ENCODE measurements at regions not wholly inside any gene's neighbourhood (a gene's known extent, or its start where the extent isn't known, plus 50 kb on each side); places are given as distances from the start of the nearest gene placed in this dataset.

- H3K9ac ChIP-seq (ENCODE audit: low read length): no peak overlapping the region
- H2AFZ ChIP-seq (ENCODE audit: insufficient read depth, low read length, poor library complexity): no peak overlapping the region
- H4K91ac ChIP-seq (ENCODE audit: low read depth, low read length): no peak overlapping the region
- no peaks in the 10 kb centered on the region for H3K9me3 ChIP-seq (ENCODE audit: insufficient read depth, low read depth, low read length)
- H3K27me3 ChIP-seq (ENCODE audit: insufficient read depth, low read length): no peaks in the 10 kb centered on the region
- no peak overlapping the region for H3K27ac ChIP-seq (ENCODE audit: low read depth, low read length)
- no peaks in the 10 kb centered on the region for H3K36me3 ChIP-seq (ENCODE audit: control insufficient read depth in 1 of 2, insufficient read depth in 2 of 2, low read length in 2 of 2)
- no peak overlapping the region for H2BK12ac ChIP-seq (ENCODE audit: low read length)
- no peak overlapping the region for H2BK5ac ChIP-seq (ENCODE audit: low read depth, low read length, poor library complexity)
- H3K23ac ChIP-seq (ENCODE audit: low read length): no peak overlapping the region
- no peak overlapping the region for H3K18ac ChIP-seq (ENCODE audit: low read length)
- H3K4me3 ChIP-seq (ENCODE audit: low read depth, low read length): no peak overlapping the region
- no peak overlapping the region for H3K4me2 ChIP-seq (ENCODE audit: low read length)
- no peak overlapping the region for H4K12ac ChIP-seq (ENCODE audit: low read depth, low read length)
- no peak overlapping the region for H2AK5ac ChIP-seq (ENCODE audit: low read length)
- no peaks in the 10 kb centered on the region for H3K79me1 ChIP-seq (ENCODE audit: low read length)
- H3K79me2 ChIP-seq (ENCODE audit: control insufficient read depth, insufficient read depth, low read length, poor library complexity): no peaks in the 10 kb centered on the region
- no peaks in the 10 kb centered on the region for H3K4me1 ChIP-seq (ENCODE audit: control insufficient read depth in 1 of 2, insufficient read depth in 2 of 2, low read length in 2 of 2)
- DNase-seq: no peak
- no peak overlapping the region for H3K14ac ChIP-seq (ENCODE audit: low read length)
- H2BK120ac ChIP-seq (ENCODE audit: insufficient read depth, low read length, poor library complexity): no peak overlapping the region
- H3K4ac ChIP-seq (ENCODE audit: low read depth, low read length): no peak overlapping the region
- no peak overlapping the region for H4K8ac ChIP-seq (ENCODE audit: low read depth, low read length)
Observed at GRCh38 chr10:83961620-83962019, 177.7 kb upstream of the GHITM start.

GRCh38 chr10:83963446-83963845, 175.9 kb upstream of the GHITM start:
- no peak overlapping the region for H3K4me3 ChIP-seq (ENCODE audit: low read depth, low read length)
- H2AK5ac ChIP-seq (ENCODE audit: low read length): no peak overlapping the region
- no peak overlapping the region for H3K27ac ChIP-seq (ENCODE audit: low read depth, low read length)
- no CpG with 5 or more reads among the region's 3 CpGs for WGBS (ENCODE audit: extremely low coverage, insufficient coverage, insufficient read length)
- H3K36me3 ChIP-seq (ENCODE audit: control insufficient read depth in 1 of 2, insufficient read depth in 2 of 2, low read length in 2 of 2): no peaks in the 10 kb centered on the region
- H3K79me2 ChIP-seq (ENCODE audit: control insufficient read depth, insufficient read depth, low read length, poor library complexity): no peaks in the 10 kb centered on the region
- no peak overlapping the region for H2BK5ac ChIP-seq (ENCODE audit: low read depth, low read length, poor library complexity)
- no peaks in the 10 kb centered on the region for H3K9me3 ChIP-seq (ENCODE audit: insufficient read depth, low read depth, low read length)
- no peaks in the 10 kb centered on the region for H3K4me1 ChIP-seq (ENCODE audit: control insufficient read depth in 1 of 2, insufficient read depth in 2 of 2, low read length in 2 of 2)
- no peak overlapping the region for H4K12ac ChIP-seq (ENCODE audit: low read depth, low read length)
- no peak for DNase-seq
- H3K23ac ChIP-seq (ENCODE audit: low read length): no peak overlapping the region
- no peak overlapping the region for H2BK12ac ChIP-seq (ENCODE audit: low read length)
- no peak overlapping the region for H3K14ac ChIP-seq (ENCODE audit: low read length)
- no peak overlapping the region for H3K4me2 ChIP-seq (ENCODE audit: low read length)
- H3K27me3 ChIP-seq (ENCODE audit: insufficient read depth, low read length): no peaks in the 10 kb centered on the region
- no peak overlapping the region for H3K9ac ChIP-seq (ENCODE audit: low read length)
- no peak overlapping the region for H3K18ac ChIP-seq (ENCODE audit: low read length)
- H4K8ac ChIP-seq (ENCODE audit: low read depth, low read length): no peak overlapping the region
- H2BK120ac ChIP-seq (ENCODE audit: insufficient read depth, low read length, poor library complexity): no peak overlapping the region
- no peaks in the 10 kb centered on the region for H3K79me1 ChIP-seq (ENCODE audit: low read length)
- H4K91ac ChIP-seq (ENCODE audit: low read depth, low read length): no peak overlapping the region
- no peak overlapping the region for H3K4ac ChIP-seq (ENCODE audit: low read depth, low read length)
- H2AFZ ChIP-seq (ENCODE audit: insufficient read depth, low read length, poor library complexity): no peak overlapping the region

GRCh38 chr10:83965473-83965872, 173.8 kb upstream of the GHITM start:
- WGBS (ENCODE audit: extremely low coverage, insufficient coverage, insufficient read length): no CpG with 5 or more reads among the region's 2 CpGs
- Histone ChIP-seq H3K79me2 (ENCODE audit: control insufficient read depth, insufficient read depth, low read length, poor library complexity) (no peaks in the 10 kb centered on the region), H2BK5ac (ENCODE audit: low read depth, low read length, poor library complexity) (no peak overlapping the region), H3K4me1 (ENCODE audit: control insufficient read depth in 1 of 2, insufficient read depth in 2 of 2, low read length in 2 of 2) (no peaks in the 10 kb centered on the region), H3K36me3 (ENCODE audit: control insufficient read depth in 1 of 2, insufficient read depth in 2 of 2, low read length in 2 of 2) (no peaks in the 10 kb centered on the region), H3K9ac (ENCODE audit: low read length) (no peak overlapping the region), H3K79me1 (ENCODE audit: low read length) (no peaks in the 10 kb centered on the region), H4K8ac (ENCODE audit: low read depth, low read length) (no peak overlapping the region), H3K23ac (ENCODE audit: low read length) (no peak overlapping the region), H4K12ac (ENCODE audit: low read depth, low read length) (no peak overlapping the region), H3K27ac (ENCODE audit: low read depth, low read length) (no peak overlapping the region), H3K14ac (ENCODE audit: low read length) (no peak overlapping the region), H2AK5ac (ENCODE audit: low read length) (no peak overlapping the region), H3K9me3 (ENCODE audit: insufficient read depth, low read depth, low read length) (no peaks in the 10 kb centered on the region), H2AFZ (ENCODE audit: insufficient read depth, low read length, poor library complexity) (no peak overlapping the region), H3K4ac (ENCODE audit: low read depth, low read length) (no peak overlapping the region), H3K27me3 (ENCODE audit: insufficient read depth, low read length) (no peaks in the 10 kb centered on the region), H2BK120ac (ENCODE audit: insufficient read depth, low read length, poor library complexity) (no peak overlapping the region), H4K91ac (ENCODE audit: low read depth, low read length) (no peak overlapping the region), H2BK12ac (ENCODE audit: low read length) (no peak overlapping the region), H3K4me3 (ENCODE audit: low read depth, low read length) (no peak overlapping the region), H3K4me2 (ENCODE audit: low read length) (no peak overlapping the region), H3K18ac (ENCODE audit: low read length) (no peak overlapping the region)
- DNase-seq: no peak

- no peak for DNase-seq
- WGBS (ENCODE audit: extremely low coverage, insufficient coverage, insufficient read length): no CpG with 5 or more reads among the region's 4 CpGs
- no peak overlapping the region for H3K9ac ChIP-seq (ENCODE audit: low read length)
Observed at GRCh38 chr10:83968052-83968451, 171.3 kb upstream of the GHITM start.

More at GRCh38 chr10:83968052-83968451, 171.3 kb upstream of the GHITM start:
- H2AFZ ChIP-seq (ENCODE audit: insufficient read depth, low read length, poor library complexity): no peak overlapping the region
- H3K36me3 ChIP-seq (ENCODE audit: control insufficient read depth in 1 of 2, insufficient read depth in 2 of 2, low read length in 2 of 2): no peaks in the 10 kb centered on the region
- no peak overlapping the region for H3K4me2 ChIP-seq (ENCODE audit: low read length)
- H4K8ac ChIP-seq (ENCODE audit: low read depth, low read length): no peak overlapping the region
- no peak overlapping the region for H3K23ac ChIP-seq (ENCODE audit: low read length)
- H3K9me3 ChIP-seq (ENCODE audit: insufficient read depth, low read depth, low read length): no peaks in the 10 kb centered on the region
- no peaks in the 10 kb centered on the region for H3K4me1 ChIP-seq (ENCODE audit: control insufficient read depth in 1 of 2, insufficient read depth in 2 of 2, low read length in 2 of 2)
- no peak overlapping the region for H3K4me3 ChIP-seq (ENCODE audit: low read depth, low read length)
- no peak overlapping the region for H3K18ac ChIP-seq (ENCODE audit: low read length)
- H2AK5ac ChIP-seq (ENCODE audit: low read length): no peak overlapping the region
- no peaks in the 10 kb centered on the region for H3K79me1 ChIP-seq (ENCODE audit: low read length)
- no peak overlapping the region for H2BK12ac ChIP-seq (ENCODE audit: low read length)
- no peaks in the 10 kb centered on the region for H3K79me2 ChIP-seq (ENCODE audit: control insufficient read depth, insufficient read depth, low read length, poor library complexity)
- no peak overlapping the region for H3K14ac ChIP-seq (ENCODE audit: low read length)
- H2BK120ac ChIP-seq (ENCODE audit: insufficient read depth, low read length, poor library complexity): no peak overlapping the region
- H3K27ac ChIP-seq (ENCODE audit: low read depth, low read length): no peak overlapping the region
- H2BK5ac ChIP-seq (ENCODE audit: low read depth, low read length, poor library complexity): no peak overlapping the region
- H3K4ac ChIP-seq (ENCODE audit: low read depth, low read length): no peak overlapping the region
- H4K91ac ChIP-seq (ENCODE audit: low read depth, low read length): no peak overlapping the region
- no peaks in the 10 kb centered on the region for H3K27me3 ChIP-seq (ENCODE audit: insufficient read depth, low read length)
- no peak overlapping the region for H4K12ac ChIP-seq (ENCODE audit: low read depth, low read length)
